Naive B cell (primary cell): ENCODE measurements at regions not wholly inside any gene's neighbourhood (a gene's known extent, or its start where the extent isn't known, plus 50 kb on each side); places are given as distances from the start of the nearest gene placed in this dataset.

Experiments used
- ATAC-seq, 2 donors: fragments of 150-1000 bp; cut with Tn5 transposase; 2 replicates each; pipeline ENCODE4 v1.10.0; 2021; ENCODE audit warnings: low read depth in 2 of 2, mild to moderate bottlenecking in 2 of 2, moderate library complexity in 2 of 2
- DNase-seq: peaks from one replicate; pipeline ENCODE4 v3.0.0; 2022
- H3K27ac Mint-ChIP-seq, 6 donors: one replicate each; pipeline ENCODE4 v1.8.0; 2020 to 2022; ENCODE audit warnings: mild to moderate bottlenecking in 6 of 6, mixed read lengths in 6 of 6, moderate library complexity in 5 of 6, inconsistent platforms in 2 of 6
- H3K27me3 Mint-ChIP-seq, 3 donors: one replicate each; pipeline ENCODE4 v1.8.0; 2021 to 2022; ENCODE audit warnings: mixed read lengths in 3 of 3, mild to moderate bottlenecking in 1 of 3
- H3K36me3 Mint-ChIP-seq, 2 donors: one replicate each; pipeline ENCODE4 v1.8.0; 2020 to 2022; ENCODE audit warnings: mixed read lengths in 2 of 2, inconsistent platforms in 1 of 2, mild to moderate bottlenecking in 1 of 2
- H3K4me1 Mint-ChIP-seq, 3 donors: one replicate each; pipeline ENCODE4 v1.8.0; 2020 to 2022; ENCODE audit warnings: mixed read lengths in 3 of 3, inconsistent platforms in 1 of 3, mild to moderate bottlenecking in 1 of 3, moderate library complexity in 1 of 3
- H3K4me3 Mint-ChIP-seq, 8 donors: one replicate each; pipeline ENCODE4 v1.8.0; 2020 to 2022; ENCODE audit warnings: mild to moderate bottlenecking in 8 of 8, mixed read lengths in 8 of 8, moderate library complexity in 8 of 8, inconsistent platforms in 2 of 8
- H3K9me3 Mint-ChIP-seq, 7 donors: one replicate each; pipeline ENCODE4 v1.8.0; 2020 to 2022; ENCODE audit warnings: mixed read lengths in 7 of 7, mild to moderate bottlenecking in 5 of 7, inconsistent platforms in 2 of 7, moderate library complexity in 1 of 7

- no peaks in the 10 kb centered on the region for H3K4me1 Mint-ChIP-seq
- no peak for ATAC-seq
- peak overlapping the region in 1 of 6 donors; percentile 81 for H3K27ac Mint-ChIP-seq
- H3K36me3 Mint-ChIP-seq: no peaks in the 10 kb centered on the region
- no peak for DNase-seq
- peaks cover 0 to 12% (median 9%) of the 10 kb centered on the region in 3 donors for H3K27me3 Mint-ChIP-seq
- peaks cover 0 to 4% (median 0%) of the 10 kb centered on the region in 7 donors for H3K9me3 Mint-ChIP-seq
- no peak overlapping the region for H3K4me3 Mint-ChIP-seq
Measured at GRCh38 chr22:48755059-48755949, 1072.4 kb downstream of the BRD1 start.

GRCh38 chr22:48754611-48755058 is 1073.0 kb downstream of the BRD1 start:
- no peaks in the 10 kb centered on the region for H3K4me1 Mint-ChIP-seq
- H3K36me3 Mint-ChIP-seq: no peaks in the 10 kb centered on the region
- H3K9me3 Mint-ChIP-seq: peaks cover 0 to 4% (median 0%) of the 10 kb centered on the region in 7 donors
- DNase-seq (no peak), ATAC-seq (no peak)
- peaks cover 0 to 10% (median 5%) of the 10 kb centered on the region in 3 donors for H3K27me3 Mint-ChIP-seq
- H3K27ac Mint-ChIP-seq: no peak overlapping the region
- no peak overlapping the region for H3K4me3 Mint-ChIP-seq

- H3K4me1 Mint-ChIP-seq: no peaks in the 10 kb centered on the region
- H3K27ac Mint-ChIP-seq: peak overlapping the region in 2 of 6 donors; percentile 71 to 81
- ATAC-seq: no peak
- no peak for DNase-seq
- H3K27me3 Mint-ChIP-seq: peaks cover 0 to 10% (median 5%) of the 10 kb centered on the region in 3 donors
- peaks cover 0 to 2% (median 0%) of the 10 kb centered on the region in 7 donors for H3K9me3 Mint-ChIP-seq
- H3K36me3 Mint-ChIP-seq: no peaks in the 10 kb centered on the region
- no peak overlapping the region for H3K4me3 Mint-ChIP-seq
Measured at GRCh38 chr22:48753752-48754517, 1073.7 kb downstream of the BRD1 start.

- Mint-ChIP-seq H3K36me3 (no peaks in the 10 kb centered on the region), H3K27ac (no peak overlapping the region), H3K9me3 (no peaks in the 10 kb centered on the region)
Measured at GRCh38 chr22:48753381-48753730, 1074.3 kb downstream of the BRD1 start.

GRCh38 chr22:48752451-48753380 is 1075.0 kb downstream of the BRD1 start:
- H3K27ac Mint-ChIP-seq: no peak overlapping the region
- no peak for DNase-seq
- ATAC-seq: no peak
- H3K9me3 Mint-ChIP-seq: no peaks in the 10 kb centered on the region
- H3K36me3 Mint-ChIP-seq: no peaks in the 10 kb centered on the region
- no peak overlapping the region for H3K4me3 Mint-ChIP-seq
- H3K4me1 Mint-ChIP-seq: no peaks in the 10 kb centered on the region
- peaks cover 0 to 10% (median 5%) of the 10 kb centered on the region in 3 donors for H3K27me3 Mint-ChIP-seq

More at GRCh38 chr22:48753381-48753730, 1074.3 kb downstream of the BRD1 start:
- ATAC-seq (no peak), DNase-seq (no peak)
- H3K4me1 Mint-ChIP-seq: no peaks in the 10 kb centered on the region
- H3K4me3 Mint-ChIP-seq: no peak overlapping the region
- H3K27me3 Mint-ChIP-seq: peaks cover 0 to 10% (median 5%) of the 10 kb centered on the region in 3 donors

- Mint-ChIP-seq H3K36me3 (no peaks in the 10 kb centered on the region), H3K27ac (no peak overlapping the region), H3K27me3 (peaks cover 0 to 10% (median 5%) of the 10 kb centered on the region in 3 donors), H3K4me3 (no peak overlapping the region), H3K9me3 (no peaks in the 10 kb centered on the region), H3K4me1 (no peaks in the 10 kb centered on the region)
- ATAC-seq (no peak), DNase-seq (no peak)
Measured at GRCh38 chr22:48751539-48752437, 1075.9 kb downstream of the BRD1 start.

GRCh38 chr22:48750826-48751440 is 1076.7 kb downstream of the BRD1 start:
- Mint-ChIP-seq H3K36me3 (no peaks in the 10 kb centered on the region), H3K9me3 (no peaks in the 10 kb centered on the region), H3K4me3 (no peak overlapping the region), H3K27me3 (peaks cover 0 to 1% (median 1%) of the 10 kb centered on the region in 3 donors), H3K27ac (no peak overlapping the region), H3K4me1 (no peaks in the 10 kb centered on the region)
- DNase-seq: no peak
- ATAC-seq: no peak

- no peak overlapping the region for H3K4me3 Mint-ChIP-seq
- H3K4me1 Mint-ChIP-seq: no peaks in the 10 kb centered on the region
- no peak overlapping the region for H3K27ac Mint-ChIP-seq
- H3K27me3 Mint-ChIP-seq: no peaks in the 10 kb centered on the region
- no peaks in the 10 kb centered on the region for H3K9me3 Mint-ChIP-seq
- DNase-seq (no peak), ATAC-seq (no peak)
- no peaks in the 10 kb centered on the region for H3K36me3 Mint-ChIP-seq
Measured at GRCh38 chr22:48750282-48750681, 1077.4 kb downstream of the BRD1 start.

- no peaks in the 10 kb centered on the region for H3K9me3 Mint-ChIP-seq
- DNase-seq: no peak
Measured at GRCh38 chr22:48749555-48750227, 1078.0 kb downstream of the BRD1 start.

GRCh38 chr22:48748860-48749554 is 1078.7 kb downstream of the BRD1 start:
- ATAC-seq (no peak), DNase-seq (no peak)
- H3K9me3 Mint-ChIP-seq: no peaks in the 10 kb centered on the region
- no peak overlapping the region for H3K4me3 Mint-ChIP-seq
- no peaks in the 10 kb centered on the region for H3K4me1 Mint-ChIP-seq
- H3K27me3 Mint-ChIP-seq: no peaks in the 10 kb centered on the region
- H3K27ac Mint-ChIP-seq: no peak overlapping the region
- no peaks in the 10 kb centered on the region for H3K36me3 Mint-ChIP-seq

More at GRCh38 chr22:48749555-48750227, 1078.0 kb downstream of the BRD1 start:
- ATAC-seq: no peak
- Mint-ChIP-seq H3K36me3 (no peaks in the 10 kb centered on the region), H3K27ac (no peak overlapping the region), H3K27me3 (no peaks in the 10 kb centered on the region), H3K4me1 (no peaks in the 10 kb centered on the region), H3K4me3 (no peak overlapping the region)

GRCh38 chr22:48748113-48748859 is 1079.4 kb downstream of the BRD1 start:
- Mint-ChIP-seq H3K4me1 (no peaks in the 10 kb centered on the region), H3K27ac (no peak overlapping the region), H3K4me3 (no peak overlapping the region), H3K36me3 (no peaks in the 10 kb centered on the region), H3K9me3 (no peaks in the 10 kb centered on the region), H3K27me3 (no peaks in the 10 kb centered on the region)
- ATAC-seq (no peak), DNase-seq (no peak)
